GM12878 (cell line): ENCODE measurements at regions not wholly inside any gene's neighbourhood (a gene's known extent, or its start where the extent isn't known, plus 50 kb on each side); places are given as distances from the start of the nearest gene placed in this dataset.

Experiments used
- FOXM1 ChIP-seq: IDR thresholded peaks from 2 replicates; pipeline ENCODE4 v1.6.1; 2012; ENCODE audit warnings: low read depth, mild to moderate bottlenecking, inconsistent platforms, low read length, moderate library complexity
- HDGF ChIP-seq: fragments of 450-650 bp; IDR thresholded peaks from 2 replicates; pipeline ENCODE4 v1.6.1; 2016; ENCODE audit warnings: antibody characterized with exemption
- MTA2 ChIP-seq: fragments of 450-650 bp; IDR thresholded peaks from 2 replicates; pipeline ENCODE4 v1.6.1; 2016; ENCODE audit warnings: low read depth, mild to moderate bottlenecking, moderate library complexity
- POLR2A ChIP-seq: IDR thresholded peaks from 2 replicates; pipeline ENCODE4 v1.6.1; 2011; ENCODE audit warnings: low read depth, mild to moderate bottlenecking, low read length
- RAD21 ChIP-seq: IDR thresholded peaks from 2 replicates; pipeline ENCODE4 v1.6.1; 2011; ENCODE audit warnings: mild to moderate bottlenecking, low read depth, low read length, moderate library complexity; ENCODE audit not compliant: insufficient read depth
- RAD51 ChIP-seq: fragments of 450-650 bp; IDR thresholded peaks from 2 replicates; pipeline ENCODE4 v1.6.1; 2016; ENCODE audit warnings: moderate library complexity, mild to moderate bottlenecking, inconsistent platforms
- SIN3A ChIP-seq: IDR thresholded peaks from 2 replicates; pipeline ENCODE4 v1.6.1; 2012; ENCODE audit warnings: low read depth, low read length, improper control_type of control experiment
- TAF1 ChIP-seq: IDR thresholded peaks from 2 replicates; pipeline ENCODE4 v1.6.1; 2011; ENCODE audit warnings: mild to moderate bottlenecking, low read depth, low read length, borderline replicate concordance
- TCF7 ChIP-seq: IDR thresholded peaks from 2 replicates; pipeline ENCODE4 v1.6.1; 2014; ENCODE audit warnings: antibody characterized with exemption, borderline replicate concordance
- TF ChIP-seq, protein P1 (sequence below), 3 experiments: IDR thresholded peaks in 2 of 3; conservative IDR thresholded peaks in 1 of 3; 2 replicates each; pipeline ENCODE4 v1.5.1; 2011; ENCODE audit warnings: low read depth in 3 of 3, low read length in 3 of 3, mild to moderate bottlenecking in 3 of 3, control low read depth in 2 of 3, moderate library complexity in 2 of 3, inconsistent platforms in 1 of 3, mixed read lengths in 1 of 3; ENCODE audit not compliant: control insufficient read depth in 2 of 3, insufficient read depth in 1 of 3; ENCODE audit errors: extremely low read depth in 1 of 3

- TF ChIP-seq SIN3A: no peak
- no peak for TF ChIP-seq TAF1
- no peak for TF ChIP-seq POLR2A
- TF ChIP-seq, protein P1, sequence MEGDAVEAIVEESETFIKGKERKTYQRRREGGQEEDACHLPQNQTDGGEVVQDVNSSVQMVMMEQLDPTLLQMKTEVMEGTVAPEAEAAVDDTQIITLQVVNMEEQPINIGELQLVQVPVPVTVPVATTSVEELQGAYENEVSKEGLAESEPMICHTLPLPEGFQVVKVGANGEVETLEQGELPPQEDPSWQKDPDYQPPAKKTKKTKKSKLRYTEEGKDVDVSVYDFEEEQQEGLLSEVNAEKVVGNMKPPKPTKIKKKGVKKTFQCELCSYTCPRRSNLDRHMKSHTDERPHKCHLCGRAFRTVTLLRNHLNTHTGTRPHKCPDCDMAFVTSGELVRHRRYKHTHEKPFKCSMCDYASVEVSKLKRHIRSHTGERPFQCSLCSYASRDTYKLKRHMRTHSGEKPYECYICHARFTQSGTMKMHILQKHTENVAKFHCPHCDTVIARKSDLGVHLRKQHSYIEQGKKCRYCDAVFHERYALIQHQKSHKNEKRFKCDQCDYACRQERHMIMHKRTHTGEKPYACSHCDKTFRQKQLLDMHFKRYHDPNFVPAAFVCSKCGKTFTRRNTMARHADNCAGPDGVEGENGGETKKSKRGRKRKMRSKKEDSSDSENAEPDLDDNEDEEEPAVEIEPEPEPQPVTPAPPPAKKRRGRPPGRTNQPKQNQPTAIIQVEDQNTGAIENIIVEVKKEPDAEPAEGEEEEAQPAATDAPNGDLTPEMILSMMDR (IDR thresholded peaks at IDR 0.05 in 2 of 3, conservative IDR thresholded peaks at IDR 0.05 in 1 of 3; ENCODE audit: control insufficient read depth in 2 of 3, extremely low read depth in 1 of 3, insufficient read depth in 1 of 3, low read depth in 3 of 3, low read length in 3 of 3): no peak
- TF ChIP-seq RAD51: no peak
- no peak for TF ChIP-seq TCF7
- TF ChIP-seq RAD21: no peak
- no peak for TF ChIP-seq HDGF
- TF ChIP-seq FOXM1: no peak
- no peak for TF ChIP-seq MTA2
Measured at GRCh38 chr3:191873736-191874135, 412.8 kb downstream of the PYDC2 start.
